ENCODE measurements at regions not wholly inside any gene's neighbourhood (a gene's known extent, or its start where the extent isn't known, plus 50 kb on each side); places are given as distances from the start of the nearest gene placed in this dataset.

- no peak overlapping the region for H3K27ac ChIP-seq
- TF ChIP-seq ZFX (IDR thresholded peaks at IDR 0.05; ENCODE audit: borderline replicate concordance) (no peak), CTCF (IDR thresholded peaks at IDR 0.05) (peak; percentile 59)
Measured at GRCh38 chr10:28250782-28251181, 52.1 kb downstream of the MPP7 start.

GRCh38 chr10:28250358-28250757, 52.5 kb downstream of the MPP7 start:
- TF ChIP-seq ZFX (IDR thresholded peaks at IDR 0.05; ENCODE audit: borderline replicate concordance), result no peak
- TF ChIP-seq CTCF (IDR thresholded peaks at IDR 0.05), result no peak
- H3K27ac ChIP-seq, result no peak overlapping the region

- TF ChIP-seq ZFX (IDR thresholded peaks at IDR 0.05; ENCODE audit: borderline replicate concordance), result no peak
- H3K27ac ChIP-seq, result no peak overlapping the region
Measured at GRCh38 chr10:28249512-28249911, 53.4 kb downstream of the MPP7 start.

GRCh38 chr10:28248092-28248491, 54.8 kb downstream of the MPP7 start:
- H3K27ac ChIP-seq, result no peak overlapping the region
- TF ChIP-seq CTCF (IDR thresholded peaks at IDR 0.05) (no peak), ZFX (IDR thresholded peaks at IDR 0.05; ENCODE audit: borderline replicate concordance) (no peak)

- no peak overlapping the region for H3K27ac ChIP-seq
- TF ChIP-seq CTCF (IDR thresholded peaks at IDR 0.05), result no peak
- no peak for TF ChIP-seq ZFX (IDR thresholded peaks at IDR 0.05; ENCODE audit: borderline replicate concordance)
Measured at GRCh38 chr10:28246023-28246422, 56.8 kb downstream of the MPP7 start.

GRCh38 chr10:28243923-28244322, 58.9 kb downstream of the MPP7 start:
- TF ChIP-seq CTCF (IDR thresholded peaks at IDR 0.05) (no peak), ZFX (IDR thresholded peaks at IDR 0.05; ENCODE audit: borderline replicate concordance) (no peak)

GRCh38 chr10:28242555-28243204, 60.2 kb downstream of the MPP7 start:
- TF ChIP-seq CTCF (IDR thresholded peaks at IDR 0.05), result no peak
- TF ChIP-seq ZFX (IDR thresholded peaks at IDR 0.05; ENCODE audit: borderline replicate concordance), result no peak
- H3K27ac ChIP-seq, result no peak overlapping the region

More at GRCh38 chr10:28243923-28244322, 58.9 kb downstream of the MPP7 start:
- H3K27ac ChIP-seq, result no peak overlapping the region

Measured in 22Rv1 (cell line).